Testis (tissue), 2 donors: ENCODE measurements at regions not wholly inside any gene's neighbourhood (a gene's known extent, or its start where the extent isn't known, plus 50 kb on each side); places are given as distances from the start of the nearest gene placed in this dataset.

ENCODE experiments used
- CTCF ChIP-seq, 3 experiments: fragments of 450-650 bp in 2 of 3; fragments of 200-600 bp in 1 of 3; sonication (generic) in 1 of 3; IDR thresholded peaks; one replicate each; pipeline ENCODE4 v1.5.1; 2016 to 2019; ENCODE audit warnings: antibody characterized with exemption in 3 of 3, mild to moderate bottlenecking in 2 of 3, moderate library complexity in 1 of 3
- POLR2A ChIP-seq: fragments of 450-650 bp; IDR thresholded peaks from one replicate; pipeline ENCODE4 v1.6.1; 2017; ENCODE audit warnings: antibody characterized with exemption, mild to moderate bottlenecking, moderate library complexity

DNA sequence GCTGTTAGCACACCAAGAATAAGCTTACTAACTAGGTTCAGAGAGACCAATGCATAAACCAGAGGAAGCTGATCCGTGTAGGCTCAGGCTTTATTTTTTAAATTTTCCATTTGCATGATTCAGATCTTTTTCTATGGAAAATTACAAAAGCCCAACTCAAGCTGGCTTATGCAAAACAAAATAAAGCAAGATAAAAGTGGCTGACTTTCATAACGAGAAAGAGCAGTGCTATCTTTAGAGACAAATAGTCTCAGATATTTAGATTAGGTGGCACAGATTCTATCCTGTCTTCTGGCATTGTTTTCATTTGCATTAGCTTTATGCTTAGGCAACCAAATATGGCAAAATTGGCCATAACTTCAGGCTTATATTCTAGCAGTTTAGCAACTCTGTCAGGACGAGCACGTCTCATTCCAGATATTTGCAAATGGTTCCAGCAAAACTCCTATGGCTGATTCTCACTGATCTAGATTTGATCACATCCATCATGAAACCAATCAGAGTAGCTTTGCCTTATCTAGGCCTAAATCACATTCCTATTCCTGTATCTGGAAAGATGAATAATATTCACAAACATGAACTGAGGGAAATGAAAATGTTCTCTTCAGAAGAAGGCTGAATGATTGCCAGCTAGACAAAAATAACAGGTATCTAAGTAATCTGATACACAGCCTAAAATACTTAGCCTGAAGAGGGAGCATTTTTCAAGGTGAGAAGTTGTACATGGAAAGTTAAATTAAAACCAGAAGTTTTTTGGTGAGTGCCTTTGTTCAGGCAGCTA, 216.4 kb upstream of the DPPA4 start:
- TF ChIP-seq CTCF (IDR thresholded peaks at IDR 0.05) (no peak), POLR2A (no peak)
